ENCODE measurements at regions not wholly inside any gene's neighbourhood (a gene's known extent, or its start where the extent isn't known, plus 50 kb on each side); places are given as distances from the start of the nearest gene placed in this dataset.

GRCh38 chr10:8456386-8456785 lies 401.9 kb downstream of the GATA3 start:
- no peak for TF ChIP-seq CTCF (IDR thresholded peaks at IDR 0.05)
- no peak for TF ChIP-seq POLR2A (IDR thresholded peaks at IDR 0.05)
